Activated CD8-positive, alpha-beta memory T cell treated with anti-CD3 and anti-CD28 coated beads, Interleukin-2, amount 10 ng/mL, durations not matched to agents 7 days and 5 days (primary cell): ENCODE measurements at regions not wholly inside any gene's neighbourhood (a gene's known extent, or its start where the extent isn't known, plus 50 kb on each side); places are given as distances from the start of the nearest gene placed in this dataset.

Source experiments
- ATAC-seq: fragments of 150-1000 bp; cut with Tn5 transposase; one replicate; pipeline ENCODE4 v1.10.0; 2021; ENCODE audit warnings: moderate library complexity
- CTCF ChIA-PET: fragments of 350-600 bp; sonication (Branson Sonifier 250); formaldehyde crosslinking; loops from one replicate; lab custom pipeline; 2021; ENCODE audit warnings: antibody characterized with exemption; lab: Charles Lee
- DNase-seq: peaks from one replicate; pipeline ENCODE4 v3.0.0-alpha.2; 2020
- H3K27ac Mint-ChIP-seq: one replicate; pipeline ENCODE4 v1.8.0; 2021; ENCODE audit warnings: mild to moderate bottlenecking, mixed read lengths
- H3K27me3 Mint-ChIP-seq: one replicate; pipeline ENCODE4 v1.8.0; 2021; ENCODE audit warnings: mixed read lengths
- H3K36me3 Mint-ChIP-seq: one replicate; pipeline ENCODE4 v1.8.0; 2021; ENCODE audit warnings: mild to moderate bottlenecking, mixed read lengths
- H3K4me1 Mint-ChIP-seq: one replicate; pipeline ENCODE4 v1.8.0; 2021; ENCODE audit warnings: mixed read lengths
- H3K4me3 Mint-ChIP-seq: one replicate; pipeline ENCODE4 v1.8.0; 2021; ENCODE audit warnings: mild to moderate bottlenecking, moderate library complexity, mixed read lengths
- H3K9me3 Mint-ChIP-seq: one replicate; pipeline ENCODE4 v1.8.0; 2022; ENCODE audit warnings: low read depth, mixed read lengths

GRCh38 chr22:47259990-47260389, 497.5 kb downstream of the TBC1D22A start:
- H3K27me3 Mint-ChIP-seq: peaks cover 2% of the 10 kb centered on the region
- CTCF ChIA-PET: no interaction called here
- H3K4me3 Mint-ChIP-seq: no peak overlapping the region
- H3K27ac Mint-ChIP-seq: no peak overlapping the region
- H3K36me3 Mint-ChIP-seq: no peaks in the 10 kb centered on the region
- H3K4me1 Mint-ChIP-seq: no peaks in the 10 kb centered on the region
- no peaks in the 10 kb centered on the region for H3K9me3 Mint-ChIP-seq
- no peak for DNase-seq
- ATAC-seq: no peak

DNA sequence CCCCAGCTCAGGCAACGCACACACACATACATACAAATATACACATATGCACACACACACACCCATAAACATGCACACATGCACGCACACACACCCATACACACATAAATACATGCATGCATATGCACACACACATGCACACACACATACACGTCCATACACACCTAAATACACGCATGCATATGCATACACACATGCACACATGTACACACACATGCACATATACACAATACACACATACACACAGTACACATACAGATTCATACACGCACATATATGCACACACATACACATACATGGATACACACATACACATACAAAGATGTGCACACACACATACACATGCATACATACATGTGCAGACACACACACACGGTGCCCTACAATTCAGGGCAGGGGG, 496.6 kb downstream of the TBC1D22A start:
- ATAC-seq: no peak
- H3K27me3 Mint-ChIP-seq: peaks cover 2% of the 10 kb centered on the region
- no peak overlapping the region for H3K4me3 Mint-ChIP-seq

DNA sequence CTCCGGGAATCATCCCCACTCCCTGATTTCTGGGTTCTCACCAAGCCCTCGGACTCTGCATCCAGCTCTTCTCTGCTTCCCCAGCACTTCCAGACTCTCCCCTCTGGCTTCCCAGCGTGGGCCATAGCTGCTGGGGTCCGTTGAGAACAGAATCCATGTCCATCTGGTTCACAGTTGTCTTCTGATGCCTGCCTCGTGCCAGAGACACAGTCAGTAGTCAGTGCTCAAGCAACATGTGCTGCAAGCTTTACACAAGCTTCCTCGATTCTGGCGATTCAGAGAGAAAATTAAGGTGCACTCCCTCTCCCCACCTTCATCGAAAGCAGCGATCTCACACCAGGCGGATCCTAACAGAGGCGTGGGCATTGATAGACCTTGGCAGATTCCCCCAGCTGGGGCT, 495.5 kb downstream of the TBC1D22A start:
- H3K36me3 Mint-ChIP-seq: no peaks in the 10 kb centered on the region
- no peaks in the 10 kb centered on the region for H3K9me3 Mint-ChIP-seq
- no peaks in the 10 kb centered on the region for H3K4me1 Mint-ChIP-seq
- H3K27me3 Mint-ChIP-seq: peaks cover 2% of the 10 kb centered on the region
- H3K27ac Mint-ChIP-seq: no peak overlapping the region
- CTCF ChIA-PET: no interaction called here
- no peak for ATAC-seq
- no peak overlapping the region for H3K4me3 Mint-ChIP-seq
- no peak for DNase-seq

More for the DNA sequence above, 496.6 kb downstream of the TBC1D22A start:
- no peak for DNase-seq
- Mint-ChIP-seq H3K36me3 (no peaks in the 10 kb centered on the region), H3K27ac (no peak overlapping the region), H3K9me3 (no peaks in the 10 kb centered on the region), H3K4me1 (no peaks in the 10 kb centered on the region)
- CTCF ChIA-PET: no interaction called here

GRCh38 chr22:47257566-47257965, 495.1 kb downstream of the TBC1D22A start:
- DNase-seq (no peak), ATAC-seq (no peak)
- no peak overlapping the region for H3K4me3 Mint-ChIP-seq
- no peaks in the 10 kb centered on the region for H3K36me3 Mint-ChIP-seq
- CTCF ChIA-PET: no interaction called here
- H3K9me3 Mint-ChIP-seq: no peaks in the 10 kb centered on the region
- no peak overlapping the region for H3K27ac Mint-ChIP-seq
- H3K27me3 Mint-ChIP-seq: peaks cover 2% of the 10 kb centered on the region
- H3K4me1 Mint-ChIP-seq: no peaks in the 10 kb centered on the region

DNA sequence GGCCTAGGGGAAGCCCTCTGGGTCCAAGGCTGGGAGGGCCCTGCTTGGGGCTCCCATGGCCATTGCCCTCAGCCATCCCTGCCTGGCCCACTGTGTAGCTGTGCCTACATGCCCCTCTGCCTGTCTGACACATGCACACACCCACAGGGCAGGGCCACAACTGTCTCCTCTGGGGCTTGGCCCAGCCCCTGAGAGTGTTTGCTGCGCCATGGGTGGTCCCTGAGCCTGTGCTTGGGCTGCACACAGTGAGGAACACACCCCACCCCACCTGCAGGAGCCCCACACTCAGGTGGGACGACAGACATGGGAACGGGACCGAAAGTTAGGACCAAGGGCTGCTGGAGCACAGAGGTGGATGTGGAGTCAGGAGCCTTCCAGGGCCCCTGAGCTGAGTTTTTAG, 489.5 kb downstream of the TBC1D22A start:
- no peaks in the 10 kb centered on the region for H3K4me1 Mint-ChIP-seq
- DNase-seq (no peak), ATAC-seq (no peak)
- H3K27me3 Mint-ChIP-seq: no peaks in the 10 kb centered on the region
- CTCF ChIA-PET: no interaction called here
- H3K4me3 Mint-ChIP-seq: no peak overlapping the region
- H3K36me3 Mint-ChIP-seq: no peaks in the 10 kb centered on the region
- no peaks in the 10 kb centered on the region for H3K9me3 Mint-ChIP-seq
- no peak overlapping the region for H3K27ac Mint-ChIP-seq

DNA sequence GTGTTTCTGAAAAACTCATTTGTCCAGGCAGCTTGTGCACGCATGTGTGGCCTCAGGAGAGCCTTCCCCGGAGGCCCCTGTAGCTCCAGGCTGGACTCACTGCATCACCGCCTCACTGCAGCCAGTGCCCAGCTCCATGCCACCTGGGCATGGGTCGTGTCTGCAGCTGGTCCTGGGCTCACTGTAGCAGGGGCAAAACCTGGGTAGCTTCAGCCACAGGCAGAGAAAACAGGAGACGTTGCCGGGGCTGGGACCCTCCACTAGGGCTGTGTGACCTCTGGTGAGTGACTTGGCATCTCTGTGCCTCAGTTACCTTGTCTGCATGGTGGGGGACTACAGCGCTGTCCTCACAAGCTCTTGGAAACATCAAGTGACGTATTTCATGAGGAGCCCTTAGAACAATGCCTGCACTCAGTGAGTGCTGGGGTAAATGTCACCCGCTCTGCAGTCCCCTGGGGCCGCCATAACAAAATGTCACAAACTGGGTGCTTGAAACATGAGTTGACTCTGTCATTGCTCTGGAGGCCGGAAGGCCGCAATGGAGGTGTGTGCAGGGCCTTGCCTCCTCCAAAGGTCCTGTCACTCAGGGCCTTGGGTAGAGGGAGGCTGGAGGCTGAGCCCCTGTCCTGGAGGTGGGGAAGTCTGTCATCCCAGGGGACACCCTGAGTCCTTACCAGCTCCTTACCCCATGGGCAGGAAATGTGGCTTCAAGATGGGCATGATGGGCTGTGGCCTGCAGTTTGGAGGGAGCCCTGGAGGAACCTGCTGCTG, 488.7 kb downstream of the TBC1D22A start:
- no peak for DNase-seq
- H3K27ac Mint-ChIP-seq: no peak overlapping the region
- no peaks in the 10 kb centered on the region for H3K4me1 Mint-ChIP-seq
- H3K9me3 Mint-ChIP-seq: no peaks in the 10 kb centered on the region
- no peaks in the 10 kb centered on the region for H3K36me3 Mint-ChIP-seq
- H3K4me3 Mint-ChIP-seq: no peak overlapping the region
- ATAC-seq: no peak
- no peaks in the 10 kb centered on the region for H3K27me3 Mint-ChIP-seq
- CTCF ChIA-PET: no interaction called here

- H3K27me3 Mint-ChIP-seq: no peaks in the 10 kb centered on the region
- H3K9me3 Mint-ChIP-seq: no peaks in the 10 kb centered on the region
- no peak for DNase-seq
- CTCF ChIA-PET: no interaction called here
- H3K27ac Mint-ChIP-seq: no peak overlapping the region
- no peaks in the 10 kb centered on the region for H3K36me3 Mint-ChIP-seq
- no peak for ATAC-seq
- H3K4me1 Mint-ChIP-seq: no peaks in the 10 kb centered on the region
- no peak overlapping the region for H3K4me3 Mint-ChIP-seq
Observed at GRCh38 chr22:47249370-47249928, 487.0 kb downstream of the TBC1D22A start.

DNA sequence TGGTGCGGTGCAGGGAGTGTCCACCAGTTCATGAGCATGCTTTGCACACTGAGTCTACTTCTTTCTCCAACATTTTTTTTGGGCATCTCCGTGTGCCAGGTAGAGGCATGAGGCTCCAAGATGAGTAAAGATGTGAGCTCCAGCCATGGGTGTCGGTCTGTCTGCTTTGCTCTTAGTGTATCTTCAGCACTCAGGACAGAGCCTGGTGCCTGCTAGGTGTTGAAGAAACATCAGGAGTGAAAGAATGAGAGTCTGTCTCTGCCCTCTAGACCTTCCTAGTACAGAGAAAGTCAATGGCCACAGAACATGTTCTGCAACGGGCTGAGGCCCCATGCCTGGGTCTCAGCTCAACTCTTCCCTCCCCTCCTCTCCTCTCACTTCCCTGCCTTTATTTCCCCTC, 486.5 kb downstream of the TBC1D22A start:
- ATAC-seq (no peak), DNase-seq (no peak)
- CTCF ChIA-PET: no interaction called here
- H3K27me3 Mint-ChIP-seq: peaks cover 3% of the 10 kb centered on the region
- no peaks in the 10 kb centered on the region for H3K36me3 Mint-ChIP-seq
- no peaks in the 10 kb centered on the region for H3K4me1 Mint-ChIP-seq
- H3K27ac Mint-ChIP-seq: no peak overlapping the region
- H3K4me3 Mint-ChIP-seq: no peak overlapping the region
- no peaks in the 10 kb centered on the region for H3K9me3 Mint-ChIP-seq

- Mint-ChIP-seq H3K27me3 (peaks cover 6% of the 10 kb centered on the region), H3K36me3 (no peaks in the 10 kb centered on the region), H3K9me3 (no peaks in the 10 kb centered on the region), H3K4me3 (no peak overlapping the region), H3K27ac (no peak overlapping the region), H3K4me1 (no peaks in the 10 kb centered on the region)
- ATAC-seq: no peak
- CTCF ChIA-PET: no interaction called here
- DNase-seq: no peak
Observed at GRCh38 chr22:47247579-47248240, 485.3 kb downstream of the TBC1D22A start.

DNA sequence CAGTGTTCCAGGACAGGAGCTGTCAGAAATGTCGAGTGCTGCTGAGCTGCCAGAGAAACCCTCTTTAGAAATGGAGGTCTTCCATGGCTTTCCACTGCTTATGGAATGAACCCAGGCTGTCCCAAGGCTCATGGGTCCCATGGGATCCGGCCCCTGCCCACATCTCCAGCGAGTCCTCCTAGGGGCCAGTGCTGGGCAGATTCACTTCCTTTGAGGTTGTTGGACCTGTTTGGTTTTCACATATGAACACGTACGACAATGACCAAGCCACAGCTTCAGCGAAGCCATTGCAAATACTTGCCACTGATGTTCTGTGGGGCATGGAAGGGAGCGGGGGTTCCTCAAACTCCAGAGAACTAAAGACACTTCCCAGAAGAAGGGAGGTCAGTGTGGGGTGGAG, 483.3 kb downstream of the TBC1D22A start:
- no peak for DNase-seq
- H3K27me3 Mint-ChIP-seq: peaks cover 8% of the 10 kb centered on the region
- CTCF ChIA-PET: no interaction called here
- H3K4me1 Mint-ChIP-seq: no peaks in the 10 kb centered on the region
- H3K27ac Mint-ChIP-seq: no peak overlapping the region
- H3K4me3 Mint-ChIP-seq: no peak overlapping the region
- ATAC-seq: no peak
- no peaks in the 10 kb centered on the region for H3K36me3 Mint-ChIP-seq
- H3K9me3 Mint-ChIP-seq: no peaks in the 10 kb centered on the region

- CTCF ChIA-PET: no interaction called here
- Mint-ChIP-seq H3K36me3 (no peaks in the 10 kb centered on the region), H3K4me3 (no peak overlapping the region), H3K27me3 (peaks cover 8% of the 10 kb centered on the region), H3K9me3 (no peaks in the 10 kb centered on the region), H3K27ac (no peak overlapping the region), H3K4me1 (no peaks in the 10 kb centered on the region)
- ATAC-seq: no peak
- DNase-seq: no peak
Observed at GRCh38 chr22:47245286-47245685, 482.8 kb downstream of the TBC1D22A start.

DNA sequence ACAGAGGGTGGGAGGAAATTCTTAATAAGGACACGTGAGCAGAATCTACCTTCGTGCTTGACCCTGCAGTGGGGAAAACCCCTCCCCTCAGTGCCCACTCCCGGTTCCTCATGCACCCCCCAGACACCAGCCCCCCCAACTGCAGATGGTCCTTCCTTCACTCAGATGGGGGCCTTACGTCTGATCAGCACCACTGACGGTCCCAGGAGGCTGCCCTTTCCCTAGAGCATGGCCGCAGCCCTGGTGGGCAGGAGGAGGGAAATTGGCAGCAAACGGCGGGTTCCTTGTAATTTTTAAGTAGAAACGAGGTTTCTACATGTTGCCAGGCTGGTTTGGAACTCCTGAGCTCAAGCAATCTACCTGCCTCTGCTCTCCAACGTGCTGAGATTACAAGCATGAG, 477.7 kb downstream of the TBC1D22A start:
- H3K27me3 Mint-ChIP-seq: peaks cover 11% of the 10 kb centered on the region

GRCh38 chr22:47239474-47239860, 477.0 kb downstream of the TBC1D22A start:
- Mint-ChIP-seq H3K36me3 (no peaks in the 10 kb centered on the region), H3K9me3 (no peaks in the 10 kb centered on the region), H3K4me3 (no peak overlapping the region), H3K27me3 (peaks cover 11% of the 10 kb centered on the region), H3K4me1 (no peaks in the 10 kb centered on the region), H3K27ac (no peak overlapping the region)
- DNase-seq: no peak
- CTCF ChIA-PET: no interaction called here
- ATAC-seq: no peak

More for the DNA sequence above, 477.7 kb downstream of the TBC1D22A start:
- DNase-seq (no peak), ATAC-seq (no peak)
- no peaks in the 10 kb centered on the region for H3K4me1 Mint-ChIP-seq
- CTCF ChIA-PET: no interaction called here
- no peaks in the 10 kb centered on the region for H3K9me3 Mint-ChIP-seq
- no peaks in the 10 kb centered on the region for H3K36me3 Mint-ChIP-seq
- H3K27ac Mint-ChIP-seq: no peak overlapping the region
- H3K4me3 Mint-ChIP-seq: no peak overlapping the region
